ENCODE measurements at regions not wholly inside any gene's neighbourhood (a gene's known extent, or its start where the extent isn't known, plus 50 kb on each side); places are given as distances from the start of the nearest gene placed in this dataset.

DNA sequence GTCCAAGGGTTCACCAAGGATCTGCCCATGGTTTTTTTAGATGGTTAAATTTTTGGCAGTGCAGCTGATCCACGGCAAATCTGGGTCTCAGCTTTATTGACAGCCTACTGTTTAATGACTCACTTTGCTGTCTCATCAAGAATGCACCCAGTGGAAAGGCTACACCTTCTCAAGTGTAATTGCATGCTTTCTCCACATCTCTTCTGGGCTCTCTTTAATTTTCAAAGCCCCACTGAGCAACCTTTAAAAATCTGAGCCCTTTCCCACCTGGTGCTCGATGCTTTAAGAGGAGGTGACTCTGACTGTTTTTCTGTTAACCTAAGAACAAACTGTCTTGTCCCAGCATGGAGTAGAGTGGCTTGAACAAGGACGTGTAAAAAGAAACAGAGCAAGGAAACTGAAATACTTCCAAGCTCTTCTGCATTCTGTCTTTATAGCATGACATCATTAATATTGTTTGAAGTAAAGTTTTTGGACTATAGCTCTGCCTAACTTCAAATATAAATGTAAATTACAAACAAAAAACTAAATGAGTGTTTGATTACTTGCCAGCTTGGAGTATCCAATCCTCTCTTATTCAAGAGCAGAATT is 214.2 kb upstream of the KRR1 start:
- no peak for DNase-seq (ENCODE audit: low read depth in 1 of 2, low spot score in 1 of 2)
- no peak for TF ChIP-seq SPI1 (IDR thresholded peaks at IDR 0.05; ENCODE audit: borderline replicate concordance, low read depth)
- TF ChIP-seq GABPA (IDR thresholded peaks at IDR 0.05; ENCODE audit: low read depth): no peak
- TF ChIP-seq, protein P1, sequence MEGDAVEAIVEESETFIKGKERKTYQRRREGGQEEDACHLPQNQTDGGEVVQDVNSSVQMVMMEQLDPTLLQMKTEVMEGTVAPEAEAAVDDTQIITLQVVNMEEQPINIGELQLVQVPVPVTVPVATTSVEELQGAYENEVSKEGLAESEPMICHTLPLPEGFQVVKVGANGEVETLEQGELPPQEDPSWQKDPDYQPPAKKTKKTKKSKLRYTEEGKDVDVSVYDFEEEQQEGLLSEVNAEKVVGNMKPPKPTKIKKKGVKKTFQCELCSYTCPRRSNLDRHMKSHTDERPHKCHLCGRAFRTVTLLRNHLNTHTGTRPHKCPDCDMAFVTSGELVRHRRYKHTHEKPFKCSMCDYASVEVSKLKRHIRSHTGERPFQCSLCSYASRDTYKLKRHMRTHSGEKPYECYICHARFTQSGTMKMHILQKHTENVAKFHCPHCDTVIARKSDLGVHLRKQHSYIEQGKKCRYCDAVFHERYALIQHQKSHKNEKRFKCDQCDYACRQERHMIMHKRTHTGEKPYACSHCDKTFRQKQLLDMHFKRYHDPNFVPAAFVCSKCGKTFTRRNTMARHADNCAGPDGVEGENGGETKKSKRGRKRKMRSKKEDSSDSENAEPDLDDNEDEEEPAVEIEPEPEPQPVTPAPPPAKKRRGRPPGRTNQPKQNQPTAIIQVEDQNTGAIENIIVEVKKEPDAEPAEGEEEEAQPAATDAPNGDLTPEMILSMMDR (IDR thresholded peaks at IDR 0.05; ENCODE audit: insufficient read depth, low read length): no peak
- TF ChIP-seq POLR2AphosphoS5 (IDR thresholded peaks at IDR 0.05; ENCODE audit: low read depth): no peak
- TF ChIP-seq, protein P2, sequence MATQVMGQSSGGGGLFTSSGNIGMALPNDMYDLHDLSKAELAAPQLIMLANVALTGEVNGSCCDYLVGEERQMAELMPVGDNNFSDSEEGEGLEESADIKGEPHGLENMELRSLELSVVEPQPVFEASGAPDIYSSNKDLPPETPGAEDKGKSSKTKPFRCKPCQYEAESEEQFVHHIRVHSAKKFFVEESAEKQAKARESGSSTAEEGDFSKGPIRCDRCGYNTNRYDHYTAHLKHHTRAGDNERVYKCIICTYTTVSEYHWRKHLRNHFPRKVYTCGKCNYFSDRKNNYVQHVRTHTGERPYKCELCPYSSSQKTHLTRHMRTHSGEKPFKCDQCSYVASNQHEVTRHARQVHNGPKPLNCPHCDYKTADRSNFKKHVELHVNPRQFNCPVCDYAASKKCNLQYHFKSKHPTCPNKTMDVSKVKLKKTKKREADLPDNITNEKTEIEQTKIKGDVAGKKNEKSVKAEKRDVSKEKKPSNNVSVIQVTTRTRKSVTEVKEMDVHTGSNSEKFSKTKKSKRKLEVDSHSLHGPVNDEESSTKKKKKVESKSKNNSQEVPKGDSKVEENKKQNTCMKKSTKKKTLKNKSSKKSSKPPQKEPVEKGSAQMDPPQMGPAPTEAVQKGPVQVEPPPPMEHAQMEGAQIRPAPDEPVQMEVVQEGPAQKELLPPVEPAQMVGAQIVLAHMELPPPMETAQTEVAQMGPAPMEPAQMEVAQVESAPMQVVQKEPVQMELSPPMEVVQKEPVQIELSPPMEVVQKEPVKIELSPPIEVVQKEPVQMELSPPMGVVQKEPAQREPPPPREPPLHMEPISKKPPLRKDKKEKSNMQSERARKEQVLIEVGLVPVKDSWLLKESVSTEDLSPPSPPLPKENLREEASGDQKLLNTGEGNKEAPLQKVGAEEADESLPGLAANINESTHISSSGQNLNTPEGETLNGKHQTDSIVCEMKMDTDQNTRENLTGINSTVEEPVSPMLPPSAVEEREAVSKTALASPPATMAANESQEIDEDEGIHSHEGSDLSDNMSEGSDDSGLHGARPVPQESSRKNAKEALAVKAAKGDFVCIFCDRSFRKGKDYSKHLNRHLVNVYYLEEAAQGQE (IDR thresholded peaks at IDR 0.05; ENCODE audit: insufficient replicate concordance, low read depth): no peak
- no peak overlapping the region for H3K4me3 ChIP-seq (replicated peaks; ENCODE audit: insufficient read depth, low read length)
- no peak overlapping the region for H3K27ac ChIP-seq (replicated peaks)
- H3K27me3 ChIP-seq (ENCODE audit: insufficient read depth, poor library complexity, severe bottlenecking): no peaks in the 10 kb centered on the region

DNA sequence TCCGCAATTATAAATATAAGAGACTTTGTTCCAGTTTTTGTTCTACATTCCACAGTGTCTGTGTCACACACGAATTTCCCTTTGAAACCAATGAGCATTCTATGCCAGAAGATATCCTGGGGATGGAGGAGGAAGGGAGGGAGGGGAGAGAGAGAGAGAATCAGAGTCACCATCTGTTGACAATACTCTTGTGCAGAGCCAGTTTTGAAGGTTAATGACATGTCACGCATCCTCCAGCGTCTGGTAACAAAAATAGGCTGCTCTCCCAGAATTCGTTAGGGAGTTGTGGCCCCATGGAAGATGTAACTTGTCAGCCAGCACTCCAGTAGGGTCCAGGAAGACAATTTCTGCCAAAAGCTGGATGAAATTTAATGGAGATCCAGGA is 213.5 kb upstream of the KRR1 start:
- DNase-seq (ENCODE audit: low read depth in 1 of 2, low spot score in 1 of 2): no peak
- Histone ChIP-seq H3K4me3 (replicated peaks; ENCODE audit: insufficient read depth, low read length) (no peak overlapping the region), H3K27me3 (ENCODE audit: insufficient read depth, poor library complexity, severe bottlenecking) (no peaks in the 10 kb centered on the region), H3K27ac (replicated peaks) (no peak overlapping the region)
- TF ChIP-seq, protein P2 (IDR thresholded peaks at IDR 0.05; ENCODE audit: insufficient replicate concordance, low read depth): no peak
- no peak for TF ChIP-seq SPI1 (IDR thresholded peaks at IDR 0.05; ENCODE audit: borderline replicate concordance, low read depth)
- TF ChIP-seq, protein P1 (IDR thresholded peaks at IDR 0.05; ENCODE audit: insufficient read depth, low read length): no peak
- no peak for TF ChIP-seq GABPA (IDR thresholded peaks at IDR 0.05; ENCODE audit: low read depth)
- no peak for TF ChIP-seq POLR2AphosphoS5 (IDR thresholded peaks at IDR 0.05; ENCODE audit: low read depth)

DNA sequence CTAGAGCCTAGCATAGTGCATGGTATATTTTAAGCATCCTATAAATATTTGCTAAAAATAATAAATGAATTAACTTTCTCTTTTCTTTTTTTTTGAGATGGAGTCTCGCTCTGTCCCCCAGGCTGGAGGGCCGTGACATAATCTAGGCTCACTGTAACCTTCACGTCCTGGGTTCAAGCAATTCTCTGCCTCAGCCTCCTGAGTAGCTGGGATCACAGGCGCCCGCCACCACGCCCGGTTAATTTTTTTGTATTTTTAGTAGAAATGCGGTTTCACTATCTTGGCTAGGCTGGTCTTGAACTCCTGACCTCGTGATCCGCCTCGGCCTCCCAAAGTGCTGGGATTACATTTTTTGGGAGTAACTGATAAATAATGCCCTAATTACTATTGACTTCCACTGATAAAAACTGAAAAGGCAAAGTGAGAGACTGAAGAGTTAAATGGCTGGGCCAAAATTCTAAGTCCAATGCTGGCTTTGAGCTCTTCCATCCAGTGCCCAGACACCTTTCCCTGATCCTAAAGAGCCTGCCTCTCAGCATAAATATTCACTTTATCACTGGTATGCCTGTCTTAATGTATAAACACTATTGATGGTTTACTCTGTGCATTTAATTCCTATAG is 213.0 kb upstream of the KRR1 start:
- no peak overlapping the region for H3K4me3 ChIP-seq (replicated peaks; ENCODE audit: insufficient read depth, low read length)
- H3K27ac ChIP-seq (replicated peaks): no peak overlapping the region
- TF ChIP-seq GABPA (IDR thresholded peaks at IDR 0.05; ENCODE audit: low read depth) (no peak), SPI1 (IDR thresholded peaks at IDR 0.05; ENCODE audit: borderline replicate concordance, low read depth) (no peak), POLR2AphosphoS5 (IDR thresholded peaks at IDR 0.05; ENCODE audit: low read depth) (no peak)
- TF ChIP-seq, protein P2 (IDR thresholded peaks at IDR 0.05; ENCODE audit: insufficient replicate concordance, low read depth): no peak
- TF ChIP-seq, protein P1 (IDR thresholded peaks at IDR 0.05; ENCODE audit: insufficient read depth, low read length): no peak
- no peak for DNase-seq (ENCODE audit: low read depth in 1 of 2, low spot score in 1 of 2)
- H3K27me3 ChIP-seq (ENCODE audit: insufficient read depth, poor library complexity, severe bottlenecking): no peaks in the 10 kb centered on the region
